KMS-11 (cell line): ENCODE measurements at regions not wholly inside any gene's neighbourhood (a gene's known extent, or its start where the extent isn't known, plus 50 kb on each side); places are given as distances from the start of the nearest gene placed in this dataset.

Experiments used
- H2AFZ ChIP-seq: fragments of 200-600 bp; sonication (generic); 2 replicates; pipeline ENCODE4 v1.6.1; 2016; ENCODE audit warnings: antibody characterized with exemption, mixed run types, low read depth
- H3K27ac ChIP-seq: fragments of 200-600 bp; sonication (generic); 2 replicates; pipeline ENCODE4 v1.6.1; 2016; ENCODE audit warnings: mild to moderate bottlenecking, mixed run types
- H3K27me3 ChIP-seq: fragments of 200-600 bp; sonication (generic); 2 replicates; pipeline ENCODE4 v1.6.1; 2017; ENCODE audit warnings: mild to moderate bottlenecking, low read depth, mixed run types, moderate library complexity; ENCODE audit not compliant: insufficient read depth
- H3K36me3 ChIP-seq: fragments of 200-600 bp; sonication (generic); 2 replicates; pipeline ENCODE4 v1.6.1; 2017; ENCODE audit warnings: mild to moderate bottlenecking, mixed run types; ENCODE audit not compliant: insufficient read depth
- H3K4me1 ChIP-seq: fragments of 200-600 bp; sonication (generic); 2 replicates; pipeline ENCODE4 v1.6.1; 2016; ENCODE audit warnings: mild to moderate bottlenecking, low read depth, mixed run types; ENCODE audit not compliant: poor library complexity, severe bottlenecking
- H3K4me2 ChIP-seq: fragments of 200-600 bp; sonication (generic); 2 replicates; pipeline ENCODE4 v1.7.0; 2016; ENCODE audit warnings: mild to moderate bottlenecking, mixed run types
- H3K4me3 ChIP-seq: fragments of 200-600 bp; sonication (generic); IDR thresholded peaks from 2 replicates; pipeline ENCODE4 v1.6.1; 2017; ENCODE audit warnings: low read depth, low read length, mixed read lengths; ENCODE audit not compliant: insufficient read depth
- H3K79me2 ChIP-seq: fragments of 200-600 bp; sonication (generic); 2 replicates; pipeline ENCODE4 v1.6.1; 2016; ENCODE audit warnings: low read depth, mixed run types; ENCODE audit not compliant: insufficient read depth
- H3K9ac ChIP-seq: fragments of 200-600 bp; sonication (generic); 2 replicates; pipeline ENCODE4 v1.6.1; 2016; ENCODE audit warnings: mild to moderate bottlenecking, mixed run types
- H4K20me1 ChIP-seq: fragments of 200-600 bp; sonication (generic); 2 replicates; pipeline ENCODE4 v1.6.1; 2016; ENCODE audit warnings: mild to moderate bottlenecking, mixed run types; ENCODE audit not compliant: insufficient read depth
- TF ChIP-seq, protein P1 (sequence below): fragments of 200-600 bp; sonication (generic); conservative IDR thresholded peaks from 2 replicates; pipeline ENCODE4 v1.6.1; 2017; ENCODE audit warnings: low read depth, mild to moderate bottlenecking, antibody characterized with exemption, low read length, moderate library complexity, mixed read lengths

DNA sequence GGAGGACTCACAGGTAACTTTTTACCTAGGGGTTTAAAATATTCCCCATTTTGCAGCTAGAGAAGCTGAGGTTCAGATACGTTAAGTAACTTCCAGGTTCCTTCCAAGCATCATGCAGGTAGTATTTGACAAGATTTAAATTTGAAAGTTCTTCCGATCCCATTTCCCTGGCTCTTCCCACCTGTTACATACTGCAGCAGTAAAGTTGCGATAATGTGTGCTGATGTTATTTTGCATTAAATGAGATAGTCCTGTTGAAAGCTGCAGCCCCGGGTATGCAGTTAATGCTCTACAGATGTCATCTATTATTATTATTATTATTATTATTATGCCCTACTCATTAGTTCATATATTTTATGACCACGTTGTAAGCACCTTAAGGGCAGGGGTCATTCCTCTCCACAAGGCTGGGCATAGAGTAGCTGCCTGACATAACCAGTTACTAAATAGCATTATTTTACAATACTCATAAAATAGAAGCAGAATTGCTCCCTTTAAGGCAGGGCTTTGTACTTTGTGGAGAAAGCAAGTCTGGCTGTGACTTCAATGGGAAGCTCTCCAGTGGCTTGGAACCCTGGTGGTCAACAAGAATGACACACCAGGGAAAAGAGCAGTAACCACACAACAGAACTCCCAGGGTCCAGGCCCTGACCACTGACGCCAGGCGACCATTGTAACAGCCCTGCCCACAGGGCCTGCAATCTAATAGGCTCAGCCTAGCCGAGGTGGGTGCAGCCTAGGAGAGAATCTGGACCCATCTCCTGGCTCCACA, 90.8 kb upstream of the CALM2 start:
- TF ChIP-seq, protein P1, sequence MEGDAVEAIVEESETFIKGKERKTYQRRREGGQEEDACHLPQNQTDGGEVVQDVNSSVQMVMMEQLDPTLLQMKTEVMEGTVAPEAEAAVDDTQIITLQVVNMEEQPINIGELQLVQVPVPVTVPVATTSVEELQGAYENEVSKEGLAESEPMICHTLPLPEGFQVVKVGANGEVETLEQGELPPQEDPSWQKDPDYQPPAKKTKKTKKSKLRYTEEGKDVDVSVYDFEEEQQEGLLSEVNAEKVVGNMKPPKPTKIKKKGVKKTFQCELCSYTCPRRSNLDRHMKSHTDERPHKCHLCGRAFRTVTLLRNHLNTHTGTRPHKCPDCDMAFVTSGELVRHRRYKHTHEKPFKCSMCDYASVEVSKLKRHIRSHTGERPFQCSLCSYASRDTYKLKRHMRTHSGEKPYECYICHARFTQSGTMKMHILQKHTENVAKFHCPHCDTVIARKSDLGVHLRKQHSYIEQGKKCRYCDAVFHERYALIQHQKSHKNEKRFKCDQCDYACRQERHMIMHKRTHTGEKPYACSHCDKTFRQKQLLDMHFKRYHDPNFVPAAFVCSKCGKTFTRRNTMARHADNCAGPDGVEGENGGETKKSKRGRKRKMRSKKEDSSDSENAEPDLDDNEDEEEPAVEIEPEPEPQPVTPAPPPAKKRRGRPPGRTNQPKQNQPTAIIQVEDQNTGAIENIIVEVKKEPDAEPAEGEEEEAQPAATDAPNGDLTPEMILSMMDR: no peak
- H2AFZ ChIP-seq: no peak overlapping the region
- H3K79me2 ChIP-seq: no peaks in the 10 kb centered on the region
- no peaks in the 10 kb centered on the region for H3K36me3 ChIP-seq
- H3K4me2 ChIP-seq: no peak overlapping the region
- H3K27ac ChIP-seq: no peak overlapping the region
- no peaks in the 10 kb centered on the region for H3K27me3 ChIP-seq
- no peak overlapping the region for H3K4me3 ChIP-seq
- peaks cover 5% of the 10 kb centered on the region for H3K4me1 ChIP-seq
- H3K9ac ChIP-seq: no peak overlapping the region
- no peaks in the 10 kb centered on the region for H4K20me1 ChIP-seq

DNA sequence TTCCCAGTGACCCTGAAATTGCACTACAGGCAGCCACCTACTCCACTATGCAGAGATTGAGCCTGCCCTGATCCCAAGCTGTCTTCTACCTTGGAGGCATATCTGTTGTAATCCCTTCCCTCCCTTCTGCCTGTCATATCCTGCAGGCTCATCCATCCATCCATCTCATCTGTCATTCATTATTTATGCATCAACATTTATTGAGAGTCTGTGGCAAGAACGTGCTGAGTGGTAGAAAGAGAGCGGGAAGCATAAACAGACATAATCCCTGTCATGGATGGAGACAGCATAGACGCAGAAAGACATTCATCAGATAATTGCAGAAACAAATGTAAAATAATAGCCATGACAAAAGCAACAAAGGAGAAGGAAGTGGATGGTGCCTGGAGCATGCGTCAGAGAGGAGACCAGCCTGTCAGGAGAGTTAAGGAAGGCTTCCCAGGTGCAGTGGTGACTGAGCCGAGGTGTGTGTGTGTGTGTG, 89.5 kb upstream of the CALM2 start:
- H3K4me1 ChIP-seq: no peaks in the 10 kb centered on the region
- TF ChIP-seq, protein P1: no peak
- 0 out of 2 replicates have a peak, but pooled peaks cover 1% of the 10 kb centered on the region for H3K27me3 ChIP-seq
- no peaks in the 10 kb centered on the region for H4K20me1 ChIP-seq
- H3K4me2 ChIP-seq: no peak overlapping the region
- no peaks in the 10 kb centered on the region for H3K36me3 ChIP-seq
- no peaks in the 10 kb centered on the region for H3K79me2 ChIP-seq
- no peak overlapping the region for H2AFZ ChIP-seq
- no peak overlapping the region for H3K27ac ChIP-seq
- H3K4me3 ChIP-seq: no peak overlapping the region
- no peak overlapping the region for H3K9ac ChIP-seq

DNA sequence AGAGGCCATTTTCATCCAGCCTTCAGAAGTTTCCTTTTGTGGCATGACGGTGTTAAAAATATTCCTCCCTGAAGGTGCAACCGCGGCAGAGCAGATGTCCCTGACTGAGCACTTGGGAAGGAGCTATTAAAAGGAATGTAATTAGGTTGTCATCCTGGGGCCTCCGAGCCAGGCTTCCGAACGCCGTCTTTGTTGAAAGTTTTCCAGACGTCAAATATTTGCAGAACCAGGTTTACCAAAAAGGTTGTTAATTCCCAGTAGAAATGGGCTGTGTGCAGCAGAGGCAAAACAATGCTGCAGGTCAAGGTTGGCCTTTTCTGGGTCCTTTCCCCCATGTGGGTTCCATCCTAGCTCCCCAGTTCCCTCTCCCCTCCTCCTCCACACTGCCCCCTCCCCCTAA, 88.8 kb upstream of the CALM2 start:
- Histone ChIP-seq H4K20me1 (no peaks in the 10 kb centered on the region), H3K27me3 (0 out of 2 replicates have a peak, but pooled peaks cover 7% of the 10 kb centered on the region), H3K4me1 (no peaks in the 10 kb centered on the region), H3K4me2 (no peak overlapping the region), H3K4me3 (no peak overlapping the region), H3K79me2 (no peaks in the 10 kb centered on the region), H2AFZ (no peak overlapping the region), H3K9ac (no peak overlapping the region), H3K27ac (no peak overlapping the region), H3K36me3 (no peaks in the 10 kb centered on the region)
- TF ChIP-seq, protein P1: no peak

DNA sequence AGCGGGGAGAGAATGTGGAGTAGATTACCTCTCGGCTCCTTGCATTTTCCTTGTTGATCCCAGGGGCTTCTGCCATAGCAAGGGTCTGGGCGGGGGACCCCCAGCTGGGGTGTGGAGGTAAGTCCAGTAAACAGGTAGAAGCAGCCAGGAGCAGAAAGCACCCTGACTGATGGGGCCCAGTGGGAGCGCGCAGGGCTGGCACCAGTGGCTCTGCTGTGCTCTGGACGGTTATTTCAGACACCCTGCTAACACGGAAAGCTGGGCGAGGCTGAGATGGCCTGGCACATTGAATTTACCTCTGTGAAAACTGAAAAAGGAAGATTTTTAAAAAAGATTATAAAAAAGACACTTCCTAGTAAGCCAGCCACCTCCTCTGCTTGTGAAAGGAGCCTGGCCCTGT, 88.4 kb upstream of the CALM2 start:
- Histone ChIP-seq H3K79me2 (no peaks in the 10 kb centered on the region), H3K4me2 (no peak overlapping the region), H3K27me3 (0 out of 2 replicates have a peak, but pooled peaks cover 12% of the 10 kb centered on the region), H3K36me3 (no peaks in the 10 kb centered on the region), H4K20me1 (no peaks in the 10 kb centered on the region), H3K4me3 (no peak overlapping the region), H3K4me1 (peaks cover 3% of the 10 kb centered on the region), H2AFZ (no peak overlapping the region), H3K27ac (no peak overlapping the region), H3K9ac (no peak overlapping the region)
- TF ChIP-seq, protein P1: no peak
